HCT116 (cell line): ENCODE measurements at regions not wholly inside any gene's neighbourhood (a gene's known extent, or its start where the extent isn't known, plus 50 kb on each side); places are given as distances from the start of the nearest gene placed in this dataset.

ENCODE experiments used
- ATAC-seq: fragments of 200-7000 bp; cut with Tn5 transposase; 2 replicates; pipeline ENCODE4 v1.9.1; 2020; ENCODE audit warnings: mild to moderate bottlenecking, moderate library complexity
- BruUV-seq: library from RNA; stranded (reverse); fragments of 400-500 nt; replicated peaks from 2 replicates; lab custom pipeline; 2021; lab: Mats Ljungman, UMichigan
- CTCF ChIA-PET: fragments of 300-600 bp; sonication (Branson Sonifier 250); formaldehyde crosslinking; loops from one replicate; lab custom pipeline; 2021; ENCODE audit warnings: antibody characterized with exemption; lab: Charles Lee
- POLR2A ChIA-PET: fragments of 300-600, 350-600 bp; sonication (Branson Sonifier 250); formaldehyde crosslinking; loops from one replicate; lab custom pipeline; 2021; ENCODE audit warnings: antibody characterized with exemption; lab: Charles Lee
- RAD21 ChIA-PET, 2 experiments: fragments of 300-600 bp; sonication (Branson Sonifier 250); formaldehyde crosslinking; loops; one replicate each; lab custom pipeline; 2023; ENCODE audit warnings: low total read pairs in 2 of 2; ENCODE audit not compliant: uncharacterized antibody in 2 of 2, unreplicated experiment in 2 of 2, low non-redundant PET in 1 of 2; lab: Charles Lee
- DNase-seq: peaks from one replicate; pipeline ENCODE4 v3.0.0-alpha.2; 2010; ENCODE audit warnings: low read depth, low spot score
- H2AFZ ChIP-seq: fragments of 200-600 bp; shearing (Covaris generic), sonication (generic); 2 replicates; pipeline ENCODE4 v1.6.1; 2017; ENCODE audit warnings: low read depth, mixed run types, mixed read lengths, antibody characterized with exemption, low read length; ENCODE audit not compliant: poor library complexity, severe bottlenecking
- H3K27ac ChIP-seq: 2 replicates; pipeline ENCODE4 v1.5.1; 2012; ENCODE audit warnings: low read depth, low read length
- H3K27me3 ChIP-seq: fragments of 200-600 bp; sonication (generic); 2 replicates; pipeline ENCODE4 v1.6.1; 2016; ENCODE audit warnings: mixed run types, low read length, mixed read lengths; ENCODE audit not compliant: insufficient read depth
- H3K36me3 ChIP-seq, 2 experiments: fragments of 200-500 bp in 1 of 2; fragments of 200-600 bp in 1 of 2; sonication (Bioruptor generic) in 1 of 2; sonication (generic) in 1 of 2; 2 replicates each; pipeline versions ENCODE4 v1.5.1 to v1.6.1; 2014 to 2016; ENCODE audit warnings: low read length in 2 of 2, inconsistent platforms in 1 of 2, mixed read lengths in 1 of 2, mixed run types in 1 of 2; ENCODE audit not compliant: insufficient read depth in 2 of 2, control insufficient read depth in 1 of 2
- H3K4me1 ChIP-seq, 2 experiments: fragments of 200-600 bp in 1 of 2; sonication (generic) in 1 of 2; 2 replicates each; pipeline versions ENCODE4 v1.5.1 to v1.6.1; 2012 to 2017; ENCODE audit warnings: low read length in 2 of 2, inconsistent platforms in 1 of 2, mild to moderate bottlenecking in 1 of 2, mixed read lengths in 1 of 2, mixed run types in 1 of 2, moderate library complexity in 1 of 2; ENCODE audit not compliant: insufficient read depth in 2 of 2, control insufficient read depth in 1 of 2
- H3K4me2 ChIP-seq: fragments of 200-600 bp; sonication (generic); 2 replicates; pipeline ENCODE4 v1.6.1; 2017; ENCODE audit warnings: mixed run types, low read length, mixed read lengths
- H3K4me3 ChIP-seq, 2 experiments: fragments of 200-600 bp in 1 of 2; sonication (generic) in 1 of 2; replicated peaks in 1 of 2; 2 replicates each; pipeline ENCODE4 v1.5.1; 2011 to 2016; ENCODE audit warnings: low read length in 2 of 2, control low read depth in 1 of 2, low read depth in 1 of 2, mild to moderate bottlenecking in 1 of 2, mixed read lengths in 1 of 2, mixed run types in 1 of 2
- H3K79me2 ChIP-seq: fragments of 200-600 bp; sonication (generic); 2 replicates; pipeline ENCODE4 v1.6.1; 2017; ENCODE audit warnings: mild to moderate bottlenecking, mixed run types, low read length, moderate library complexity, mixed read lengths; ENCODE audit not compliant: insufficient read depth
- H3K9ac ChIP-seq: fragments of 200-600 bp; sonication (generic); 2 replicates; pipeline ENCODE4 v1.6.1; 2016; ENCODE audit warnings: low read length, mixed read lengths
- H3K9me2 ChIP-seq: fragments of 200-600 bp; sonication (generic), shearing (Covaris generic); 2 replicates; pipeline ENCODE4 v1.6.1; 2017; ENCODE audit warnings: mixed run types, mild to moderate bottlenecking, moderate library complexity; ENCODE audit not compliant: insufficient read depth
- H3K9me3 ChIP-seq, 2 experiments: fragments of 200-500 bp in 1 of 2; fragments of 200-600 bp in 1 of 2; sonication (Bioruptor generic) in 1 of 2; sonication (generic) in 1 of 2; 2 replicates each; pipeline ENCODE4 v1.6.1; 2014 to 2017; ENCODE audit warnings: low read length in 2 of 2, mixed read lengths in 2 of 2, inconsistent platforms in 1 of 2, low read depth in 1 of 2, mild to moderate bottlenecking in 1 of 2, mixed run types in 1 of 2, moderate library complexity in 1 of 2; ENCODE audit not compliant: control insufficient read depth in 1 of 2, insufficient read depth in 1 of 2
- H4K20me1 ChIP-seq: fragments of 200-600 bp; sonication (generic), shearing (Covaris generic); 2 replicates; pipeline ENCODE4 v1.6.1; 2017; ENCODE audit warnings: mixed run types, mild to moderate bottlenecking, moderate library complexity; ENCODE audit not compliant: insufficient read depth
- CEBPB ChIP-seq: IDR thresholded peaks from 2 replicates; pipeline ENCODE4 v1.6.1; 2012; ENCODE audit warnings: low read depth
- JUND ChIP-seq: IDR thresholded peaks from 2 replicates; pipeline ENCODE4 v1.6.1; 2012
- POLR2A ChIP-seq: IDR thresholded peaks from 2 replicates; pipeline ENCODE4 v1.7.0; 2011; ENCODE audit warnings: borderline replicate concordance; ENCODE audit not compliant: insufficient read depth, insufficient read length; ENCODE audit errors: extremely low read depth
- POLR2AphosphoS5 ChIP-seq: IDR thresholded peaks from 2 replicates; pipeline ENCODE4 v1.6.1; 2011; ENCODE audit warnings: mild to moderate bottlenecking, low read depth, low read length, moderate library complexity
- RAD21 ChIP-seq: IDR thresholded peaks from 2 replicates; pipeline ENCODE4 v1.6.1; 2012; ENCODE audit warnings: low read depth, mild to moderate bottlenecking
- REST ChIP-seq: IDR thresholded peaks from 2 replicates; pipeline ENCODE4 v1.6.1; 2012; ENCODE audit warnings: low read depth
- SIN3A ChIP-seq: IDR thresholded peaks from 2 replicates; pipeline ENCODE4 v1.6.1; 2012; ENCODE audit warnings: low read depth
- SP1 ChIP-seq: IDR thresholded peaks from 2 replicates; pipeline ENCODE4 v1.6.1; 2012; ENCODE audit warnings: low read depth
- SRF ChIP-seq: IDR thresholded peaks from 2 replicates; pipeline ENCODE4 v1.6.1; 2012; ENCODE audit warnings: low read depth
- TCF7L2 ChIP-seq: IDR thresholded peaks from 2 replicates; pipeline ENCODE4 v1.7.0; 2011; ENCODE audit warnings: borderline replicate concordance, inconsistent platforms; ENCODE audit not compliant: insufficient read depth, insufficient read length; ENCODE audit errors: extremely low read depth
- ZFX ChIP-seq: fragments of 450-650 bp; IDR thresholded peaks from 2 replicates; pipeline ENCODE4 v1.6.1; 2017
- ZNF274 ChIP-seq: fragments of 200-500 bp; sonication (Bioruptor generic); IDR thresholded peaks from 2 replicates; pipeline ENCODE4 v1.6.1; 2014; ENCODE audit warnings: mild to moderate bottlenecking, low read depth, low read length, inconsistent platforms
- intact Hi-C: fragments of 100-400 bp; cut with micrococcal nuclease; formaldehyde crosslinking; loops from 2 replicates; pipeline ENCODE4 v1.10.0; 2022
- TF ChIP-seq, protein P1 (sequence below): IDR thresholded peaks from 2 replicates; pipeline ENCODE4 v1.6.1; 2012
- TF ChIP-seq, protein P2 (sequence below): IDR thresholded peaks from 2 replicates; pipeline ENCODE4 v1.6.1; 2012
- TF ChIP-seq, protein P3 (sequence below), 3 experiments: fragments of 200-600 bp in 1 of 3; sonication (generic) in 1 of 3; IDR thresholded peaks in 2 of 3; conservative IDR thresholded peaks in 1 of 3; 2 replicates each; pipeline ENCODE4 v1.5.1; 2012 to 2017; ENCODE audit warnings: low read depth in 2 of 3, low read length in 2 of 3, antibody characterized with exemption in 1 of 3, borderline replicate concordance in 1 of 3, control low read depth in 1 of 3, mild to moderate bottlenecking in 1 of 3, mixed read lengths in 1 of 3, mixed run types in 1 of 3, moderate library complexity in 1 of 3; ENCODE audit not compliant: insufficient read depth in 1 of 3

DNA sequence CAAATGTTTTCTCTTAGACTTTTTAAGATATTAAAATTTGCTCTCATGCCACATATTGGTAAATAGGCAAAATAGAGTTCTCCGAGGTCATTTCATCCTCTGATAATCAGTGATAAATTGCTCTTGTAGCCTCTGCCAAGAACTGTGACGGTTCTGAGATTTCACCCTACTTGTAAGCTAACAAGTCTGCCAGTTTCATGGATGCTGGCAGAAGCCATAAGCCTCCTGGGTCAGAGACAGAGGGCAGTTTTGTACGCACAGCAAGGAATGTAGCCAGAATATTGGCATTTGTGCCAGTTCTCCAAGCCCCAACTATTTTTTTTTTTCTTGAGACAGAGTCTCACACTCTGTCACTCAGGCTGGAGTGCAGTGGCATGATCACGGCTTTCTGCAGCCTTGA is 945.0 kb upstream of the WWC1 start:
- Histone ChIP-seq H3K27ac (no peak overlapping the region), H3K4me2 (no peak overlapping the region), H3K9me2 (no peaks in the 10 kb centered on the region), H3K4me3 (no peak overlapping the region), H2AFZ (no peak overlapping the region), H3K4me1 (no peaks in the 10 kb centered on the region), H4K20me1 (no peaks in the 10 kb centered on the region), H3K9me3 (peaks cover 0 to 7% of the 10 kb centered on the region in 2 experiments; a peak in 2 of 4 replicates), H3K27me3 (no peaks in the 10 kb centered on the region), H3K36me3 (no peaks in the 10 kb centered on the region), H3K9ac (no peak overlapping the region), H3K79me2 (no peaks in the 10 kb centered on the region)
- DNase-seq (no peak), ATAC-seq (no peak)
- RAD21 ChIA-PET = no interaction called here
- TF ChIP-seq SIN3A (no peak), POLR2A (no peak), JUND (no peak), SP1 (no peak), ZFX (no peak), REST (no peak), CEBPB (no peak), POLR2AphosphoS5 (no peak), RAD21 (no peak), ZNF274 (no peak), TCF7L2 (no peak), SRF (no peak)
- TF ChIP-seq, protein P1, sequence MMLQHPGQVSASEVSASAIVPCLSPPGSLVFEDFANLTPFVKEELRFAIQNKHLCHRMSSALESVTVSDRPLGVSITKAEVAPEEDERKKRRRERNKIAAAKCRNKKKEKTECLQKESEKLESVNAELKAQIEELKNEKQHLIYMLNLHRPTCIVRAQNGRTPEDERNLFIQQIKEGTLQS = no peak
- TF ChIP-seq, protein P2, sequence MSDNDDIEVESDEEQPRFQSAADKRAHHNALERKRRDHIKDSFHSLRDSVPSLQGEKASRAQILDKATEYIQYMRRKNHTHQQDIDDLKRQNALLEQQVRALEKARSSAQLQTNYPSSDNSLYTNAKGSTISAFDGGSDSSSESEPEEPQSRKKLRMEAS = no peak
- TF ChIP-seq, protein P3, sequence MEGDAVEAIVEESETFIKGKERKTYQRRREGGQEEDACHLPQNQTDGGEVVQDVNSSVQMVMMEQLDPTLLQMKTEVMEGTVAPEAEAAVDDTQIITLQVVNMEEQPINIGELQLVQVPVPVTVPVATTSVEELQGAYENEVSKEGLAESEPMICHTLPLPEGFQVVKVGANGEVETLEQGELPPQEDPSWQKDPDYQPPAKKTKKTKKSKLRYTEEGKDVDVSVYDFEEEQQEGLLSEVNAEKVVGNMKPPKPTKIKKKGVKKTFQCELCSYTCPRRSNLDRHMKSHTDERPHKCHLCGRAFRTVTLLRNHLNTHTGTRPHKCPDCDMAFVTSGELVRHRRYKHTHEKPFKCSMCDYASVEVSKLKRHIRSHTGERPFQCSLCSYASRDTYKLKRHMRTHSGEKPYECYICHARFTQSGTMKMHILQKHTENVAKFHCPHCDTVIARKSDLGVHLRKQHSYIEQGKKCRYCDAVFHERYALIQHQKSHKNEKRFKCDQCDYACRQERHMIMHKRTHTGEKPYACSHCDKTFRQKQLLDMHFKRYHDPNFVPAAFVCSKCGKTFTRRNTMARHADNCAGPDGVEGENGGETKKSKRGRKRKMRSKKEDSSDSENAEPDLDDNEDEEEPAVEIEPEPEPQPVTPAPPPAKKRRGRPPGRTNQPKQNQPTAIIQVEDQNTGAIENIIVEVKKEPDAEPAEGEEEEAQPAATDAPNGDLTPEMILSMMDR (IDR thresholded peaks at IDR 0.05 in 2 of 3, conservative IDR thresholded peaks at IDR 0.05 in 1 of 3; ENCODE audit: borderline replicate concordance in 1 of 3, insufficient read depth in 1 of 3, low read depth in 2 of 3, low read length in 2 of 3) = no peak
- POLR2A ChIA-PET = no interaction called here
- CTCF ChIA-PET = no interaction called here
- intact Hi-C loops = no loop called here
- BruUV-seq = no TSS peak
